GM21390 (cell line): ENCODE measurements at regions not wholly inside any gene's neighbourhood (a gene's known extent, or its start where the extent isn't known, plus 50 kb on each side); places are given as distances from the start of the nearest gene placed in this dataset.
"Not testable (repeated sequence)": the region's sequence is repeated elsewhere in the genome, so short reads cannot be mapped to it uniquely, and the experiment has no call there.

ENCODE experiments used
- ATAC-seq: cut with Tn5 transposase; IDR thresholded peaks from one replicate; pipeline ENCODE4 v1.9.1; 2021; ENCODE audit not compliant: unreplicated experiment

DNA sequence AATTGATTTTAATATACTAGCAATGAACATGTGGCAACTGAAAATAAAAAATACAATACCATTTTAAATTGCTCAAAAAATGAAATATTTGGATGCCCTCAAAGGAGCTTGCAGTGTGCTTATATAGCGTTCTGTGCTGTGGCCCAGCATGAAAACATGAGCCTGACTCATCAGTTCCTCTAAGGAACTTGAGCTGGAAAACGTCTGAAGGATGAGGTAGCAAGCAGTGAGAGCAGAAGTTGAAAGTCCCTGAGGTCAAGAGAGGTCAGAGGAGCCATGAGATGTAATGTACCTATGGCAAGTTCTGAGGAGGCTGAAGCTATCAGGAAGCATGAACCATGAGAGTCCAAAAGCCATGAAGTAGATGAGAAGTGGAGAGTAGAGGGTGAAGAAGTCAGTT lies 59.7 kb downstream of the HMGB3 start:
- ATAC-seq = no peak

DNA sequence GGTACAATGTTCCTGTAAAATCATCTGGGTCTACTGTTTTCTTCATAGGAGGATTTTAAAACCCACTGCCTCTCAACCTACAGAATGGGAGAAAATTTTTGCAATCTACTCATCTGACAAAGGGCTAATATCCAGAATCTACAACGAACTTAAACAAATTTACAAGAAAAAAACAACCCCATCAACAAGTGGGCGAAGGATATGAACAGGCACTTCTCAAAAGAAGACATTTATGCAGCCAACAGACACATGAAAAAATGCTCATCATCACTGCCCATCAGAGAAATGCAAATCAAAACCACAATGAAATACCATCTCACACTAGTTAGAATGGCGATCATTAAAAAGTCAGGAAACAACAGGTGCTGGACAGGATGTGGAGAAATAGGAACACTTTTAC lies 83.2 kb downstream of the HMGB3 start:
- not testable (repeated sequence) for ATAC-seq

DNA sequence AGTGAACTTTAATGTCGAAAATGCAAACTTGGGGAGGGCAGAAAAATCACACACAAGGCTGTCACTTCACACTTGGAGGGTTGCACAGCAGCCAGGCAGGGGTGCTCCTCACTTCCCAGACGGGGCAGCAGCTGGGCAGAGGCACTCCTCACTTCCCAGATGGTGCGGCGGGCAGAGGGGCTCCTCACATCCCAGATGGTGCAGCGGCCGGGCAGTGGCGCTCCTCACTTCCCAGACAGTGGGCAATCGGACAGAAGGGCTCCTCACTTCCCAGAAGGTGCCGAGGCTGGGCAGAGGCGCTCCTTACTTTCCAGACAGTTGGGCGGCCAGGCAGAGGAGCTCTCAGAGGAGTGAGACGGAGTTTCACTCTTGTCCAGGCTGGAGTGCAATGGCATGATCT lies 90.6 kb downstream of the HMGB3 start:
- ATAC-seq = no peak

DNA sequence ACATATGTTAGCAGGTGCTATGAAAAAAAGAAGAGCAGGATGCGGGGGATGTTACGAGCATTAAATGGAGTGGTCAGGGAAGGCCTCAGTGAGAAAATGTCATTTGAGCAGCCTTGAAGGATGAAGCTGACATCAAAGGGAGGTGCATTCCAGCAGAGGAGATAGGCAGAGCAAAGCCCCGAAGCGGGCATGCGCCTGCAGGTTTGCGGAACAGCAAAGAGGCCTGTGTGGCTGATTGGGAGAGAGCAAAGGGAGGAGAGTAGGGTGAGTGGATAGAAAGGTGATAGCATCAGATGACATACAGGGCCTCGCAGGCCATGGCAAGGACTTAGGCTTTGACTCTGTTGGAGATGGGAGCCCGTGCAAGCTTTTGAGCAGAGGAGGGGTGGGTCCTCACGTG lies 95.4 kb upstream of the GPR50 start:
- no peak for ATAC-seq

DNA sequence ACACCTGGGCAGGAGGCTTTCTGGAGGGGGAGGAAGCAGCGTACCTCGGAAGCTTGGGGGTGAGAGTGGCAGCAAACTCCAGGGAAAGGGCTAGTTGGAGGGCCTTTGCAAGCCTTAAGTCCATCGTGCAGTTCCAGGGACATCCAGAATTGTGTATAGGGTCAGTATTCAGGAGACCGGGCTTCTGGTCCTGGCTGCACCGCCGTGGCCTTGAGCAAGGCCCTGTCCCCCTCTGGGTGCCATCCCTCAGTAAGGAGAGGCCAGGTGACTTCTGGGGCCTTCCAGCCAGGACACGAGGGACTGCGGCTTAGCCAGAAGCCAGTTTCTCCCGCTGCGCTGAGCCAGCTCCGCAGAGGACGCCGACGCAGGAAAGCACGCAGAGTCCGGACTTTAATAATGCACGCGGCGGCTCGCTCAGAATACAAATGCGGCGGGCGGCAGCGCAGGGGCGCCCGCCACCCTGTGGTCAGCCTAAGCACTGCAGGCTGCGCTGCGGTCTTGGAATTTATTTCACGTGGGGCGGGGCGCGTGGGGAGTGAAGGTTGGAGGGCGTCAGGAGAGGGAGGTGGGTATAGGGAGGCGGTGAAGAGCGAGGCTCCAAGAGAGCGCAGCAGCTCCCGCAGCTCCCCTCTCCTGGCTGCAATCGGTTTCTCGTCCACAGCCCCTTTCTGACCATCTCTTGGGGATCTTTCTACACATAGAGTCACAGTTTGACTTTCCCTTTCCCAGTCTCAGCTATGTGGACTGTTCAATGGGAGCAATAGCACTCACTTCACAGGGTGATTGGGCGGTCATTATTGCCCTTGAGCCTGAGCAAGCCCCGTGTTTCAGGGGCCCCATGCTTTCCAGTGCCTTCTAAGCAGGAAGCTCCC lies 94.1 kb upstream of the GPR50 start:
- peak; percentile 97 for ATAC-seq

DNA sequence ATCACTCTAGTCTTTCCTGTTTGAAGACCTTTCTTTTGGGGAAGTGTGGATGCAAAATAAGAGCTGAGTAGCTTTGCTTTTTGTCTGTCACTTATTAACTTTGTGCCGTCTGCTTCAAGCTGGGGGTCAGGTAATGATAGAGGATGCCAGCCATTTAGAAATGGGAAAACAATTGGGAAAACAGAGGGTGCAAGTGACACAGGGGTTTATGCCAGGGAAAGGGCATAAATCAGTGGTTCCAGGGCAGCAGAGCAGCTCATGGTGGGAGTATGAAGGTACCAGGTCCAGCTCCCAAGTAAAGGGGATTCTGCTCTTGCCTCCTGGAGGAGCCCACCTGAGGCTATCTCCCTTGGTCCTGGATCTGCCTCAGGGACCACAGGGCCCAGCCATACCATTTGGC lies 91.9 kb upstream of the GPR50 start:
- no peak for ATAC-seq

DNA sequence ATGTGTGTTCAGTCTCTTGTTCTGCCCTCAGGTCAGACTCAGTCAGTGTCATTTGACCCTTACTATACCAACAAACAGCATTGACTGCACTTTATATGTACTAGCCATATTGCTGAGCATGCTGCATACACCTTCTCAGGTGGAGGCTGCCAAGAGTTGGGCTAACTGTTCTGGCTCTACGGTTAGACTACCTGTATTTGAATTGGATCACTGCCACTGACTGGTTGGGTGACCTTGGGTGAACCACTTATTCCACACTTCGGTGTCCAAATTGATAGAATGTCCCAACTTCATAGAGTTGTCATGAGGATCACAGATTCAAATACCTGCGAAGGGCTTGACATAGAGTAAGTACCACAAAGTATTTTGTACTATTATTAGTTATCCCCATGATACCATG lies 91.2 kb upstream of the GPR50 start:
- no peak for ATAC-seq

DNA sequence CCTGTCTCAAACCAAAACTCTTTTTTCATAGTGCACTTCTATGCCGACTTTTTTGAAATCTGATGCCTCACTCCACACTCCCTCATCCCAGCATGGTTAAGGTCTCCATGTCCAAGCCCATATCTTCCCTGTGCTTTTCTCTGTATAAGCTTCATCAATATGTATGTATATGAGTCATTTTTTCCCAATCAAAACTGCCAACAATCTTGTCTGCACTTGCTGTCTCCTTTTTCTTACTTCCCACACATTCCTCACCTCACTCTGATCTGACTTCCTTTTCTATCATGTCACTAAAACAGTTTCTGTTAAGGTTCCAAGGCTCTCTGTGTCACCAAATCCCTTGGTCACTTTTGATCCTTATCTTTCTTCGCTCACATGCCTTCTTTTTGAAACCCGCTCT lies 88.2 kb upstream of the GPR50 start:
- ATAC-seq = no peak

DNA sequence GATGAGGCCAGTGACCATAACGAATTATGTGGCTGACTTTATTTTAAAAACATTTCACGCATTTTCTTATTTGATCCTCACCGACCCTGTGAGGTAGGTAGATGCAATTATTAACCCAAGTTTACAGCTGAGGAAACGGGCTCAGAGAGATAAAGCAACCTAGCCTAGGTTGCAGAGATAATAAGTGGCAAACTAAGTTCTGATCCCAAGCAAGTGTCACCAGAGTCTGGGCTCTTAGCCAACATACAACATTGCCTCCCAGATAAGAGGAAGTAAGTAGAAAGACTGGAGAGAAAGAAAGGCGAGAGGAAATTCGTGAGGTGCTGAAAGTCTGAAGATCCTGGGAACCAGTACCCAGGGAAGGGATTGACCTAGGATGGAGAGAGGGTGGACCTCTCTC lies 77.4 kb upstream of the GPR50 start:
- no peak for ATAC-seq

DNA sequence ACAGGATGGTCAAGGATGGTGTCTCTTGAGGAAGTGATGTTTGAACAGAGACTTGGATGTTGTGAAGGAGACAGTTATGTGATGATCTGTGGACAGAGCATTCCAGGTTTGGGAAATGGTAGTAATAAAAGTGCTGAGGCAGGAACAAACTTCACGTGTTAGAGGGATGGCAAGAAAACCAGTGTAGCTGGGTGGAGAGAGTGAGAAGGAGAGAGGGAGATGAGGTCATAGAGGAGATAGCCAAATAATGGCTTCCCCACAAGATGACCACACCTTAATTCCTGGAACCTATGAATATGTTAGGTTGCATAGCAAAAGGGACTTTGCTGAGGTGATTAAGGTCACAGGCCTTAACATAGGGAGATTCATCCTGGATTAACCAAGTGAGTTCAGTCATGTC lies 75.6 kb upstream of the GPR50 start:
- ATAC-seq = no peak

DNA sequence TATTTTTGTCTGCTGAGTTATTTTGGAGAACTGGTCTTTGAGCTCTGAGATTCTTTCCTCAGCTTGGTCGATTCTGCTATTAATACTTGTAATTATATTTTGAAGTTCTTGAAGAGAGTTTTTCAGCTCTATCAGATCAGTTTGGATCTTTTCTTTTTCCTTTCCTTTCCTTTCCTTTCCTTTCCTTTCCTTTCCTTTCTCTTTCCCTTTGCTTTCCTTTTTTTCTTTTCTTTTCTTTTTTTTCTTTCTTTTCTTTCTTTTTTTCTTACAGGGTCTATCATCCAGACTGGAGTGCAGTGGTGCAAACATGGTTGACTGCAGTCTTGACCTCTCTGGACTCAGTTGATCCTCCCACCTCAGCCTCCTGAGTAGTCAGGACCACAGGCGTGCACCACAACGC lies 63.2 kb upstream of the GPR50 start:
- ATAC-seq = not testable (repeated sequence)
